ENCODE measurements at regions not wholly inside any gene's neighbourhood (a gene's known extent, or its start where the extent isn't known, plus 50 kb on each side); places are given as distances from the start of the nearest gene placed in this dataset.

- Histone ChIP-seq H3K27ac (ENCODE audit: low read depth, low read length, severe bottlenecking) (no peak overlapping the region), H3K4me1 (ENCODE audit: control insufficient read depth, insufficient read depth, low read length, poor library complexity, severe bottlenecking) (no peaks in the 10 kb centered on the region), H3K36me3 (ENCODE audit: control insufficient read depth, insufficient read depth, low read length) (no peaks in the 10 kb centered on the region), H3K9me3 (ENCODE audit: control insufficient read depth, low read length) (peaks cover 8% of the 10 kb centered on the region), H3K4me3 (ENCODE audit: extremely low read depth, insufficient read depth, low read length, poor library complexity, severe bottlenecking) (no peak overlapping the region)
- whole genome bisulfite sequencing, 2 experiments (ENCODE audit: insufficient coverage in 2 of 2), result 60 to 85% methylated on average over 1 to 2 of the region's 2 CpGs
These were observed 93.1 kb upstream of the KBTBD8 start for GRCh38 chr3:66904831-66905493.

DNA sequence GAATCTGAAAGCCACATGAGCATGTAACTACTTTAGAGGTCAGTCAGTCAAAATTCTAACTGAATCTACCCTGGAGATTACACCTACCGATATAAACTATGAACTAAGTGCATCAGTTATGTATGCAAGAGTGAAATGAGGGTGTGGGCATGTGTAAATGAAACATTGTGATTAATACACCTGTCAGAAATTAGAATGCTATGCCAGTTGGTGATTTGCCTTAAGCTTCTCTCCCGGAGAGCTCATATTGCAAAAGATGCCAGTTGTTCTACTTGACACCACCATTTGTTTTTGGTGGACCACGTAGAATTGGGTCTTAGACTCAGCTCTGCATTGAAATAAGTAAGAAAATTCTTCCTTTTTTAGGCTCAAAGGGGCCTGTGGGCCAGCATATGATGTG lies 91.0 kb upstream of the KBTBD8 start:
- Histone ChIP-seq H3K36me3 (ENCODE audit: control insufficient read depth, insufficient read depth, low read length) (no peaks in the 10 kb centered on the region), H3K9me3 (ENCODE audit: control insufficient read depth, low read length) (peaks cover 2% of the 10 kb centered on the region), H3K4me1 (ENCODE audit: control insufficient read depth, insufficient read depth, low read length, poor library complexity, severe bottlenecking) (no peaks in the 10 kb centered on the region), H3K27ac (ENCODE audit: low read depth, low read length, severe bottlenecking) (no peak overlapping the region), H3K4me3 (ENCODE audit: extremely low read depth, insufficient read depth, low read length, poor library complexity, severe bottlenecking) (no peak overlapping the region)
- WGBS, 2 experiments (ENCODE audit: insufficient coverage in 2 of 2), result 75 to 86% methylated on average over 2 of the region's 3 CpGs

DNA sequence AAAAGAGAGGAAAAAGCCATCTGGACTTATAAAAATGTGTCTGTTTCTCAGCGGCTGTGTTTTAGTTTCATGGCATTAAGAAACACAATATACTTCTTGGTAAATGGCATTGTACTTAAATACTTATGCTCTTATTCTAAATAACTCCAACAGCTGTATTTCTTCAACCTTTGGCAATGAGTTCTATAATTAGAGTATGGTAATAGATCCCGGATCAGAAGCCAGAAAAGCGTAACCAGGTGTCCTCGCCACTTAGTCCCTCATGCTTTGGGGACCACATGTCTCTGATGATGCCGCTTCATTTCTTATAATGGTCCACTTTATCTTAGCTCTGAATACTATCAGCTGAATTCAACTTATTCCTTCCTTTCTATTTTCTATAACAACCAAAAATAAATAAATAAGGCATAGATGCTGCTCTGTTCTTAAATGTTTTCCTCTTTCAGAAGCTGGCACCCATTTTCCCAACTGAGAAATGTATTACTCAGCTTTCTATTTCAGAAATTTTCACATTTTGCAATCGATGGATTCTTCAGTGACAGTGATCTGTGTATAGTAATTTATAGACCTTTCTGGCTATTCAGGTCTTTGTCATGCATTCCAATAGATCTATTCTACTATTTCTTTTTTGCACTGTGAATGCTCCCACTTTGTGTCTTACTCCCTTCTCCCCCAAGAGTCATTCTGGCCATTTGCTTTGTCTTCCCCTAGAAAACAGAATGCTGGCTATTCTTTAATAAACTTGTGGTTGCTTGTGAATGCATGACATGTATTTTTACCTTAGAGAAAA lies 87.6 kb upstream of the KBTBD8 start:
- Histone ChIP-seq H3K27ac (ENCODE audit: low read depth, low read length, severe bottlenecking) (no peak overlapping the region), H3K36me3 (ENCODE audit: control insufficient read depth, insufficient read depth, low read length) (no peaks in the 10 kb centered on the region), H3K4me3 (ENCODE audit: extremely low read depth, insufficient read depth, low read length, poor library complexity, severe bottlenecking) (no peak overlapping the region), H3K4me1 (ENCODE audit: control insufficient read depth, insufficient read depth, low read length, poor library complexity, severe bottlenecking) (no peaks in the 10 kb centered on the region), H3K9me3 (ENCODE audit: control insufficient read depth, low read length) (peaks cover 8% of the 10 kb centered on the region)
- 88 to 92% methylated on average over 4 of the region's 6 CpGs for WGBS, 2 experiments (ENCODE audit: insufficient coverage in 2 of 2)

DNA sequence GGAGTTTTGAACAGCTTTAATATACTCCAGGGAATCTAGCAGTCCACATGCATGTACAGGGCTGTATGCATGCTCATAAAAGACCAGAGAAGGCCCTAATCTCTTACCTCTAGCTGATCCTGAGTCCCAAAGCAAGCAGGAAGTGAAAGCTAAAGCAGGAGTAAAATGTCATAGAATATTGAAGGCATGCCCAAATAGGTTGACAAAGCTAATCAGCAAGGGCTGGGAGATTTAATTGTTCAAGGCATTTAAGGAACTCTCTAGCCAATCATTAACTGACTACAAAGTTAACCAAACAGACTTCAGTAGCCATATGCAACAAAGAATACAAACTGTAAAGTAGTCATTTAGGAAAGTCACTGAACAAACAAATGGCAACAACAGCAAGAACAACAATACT lies 85.8 kb upstream of the KBTBD8 start:
- Histone ChIP-seq H3K4me1 (ENCODE audit: control insufficient read depth, insufficient read depth, low read length, poor library complexity, severe bottlenecking) (no peaks in the 10 kb centered on the region), H3K9me3 (ENCODE audit: control insufficient read depth, low read length) (peaks cover 8% of the 10 kb centered on the region), H3K27ac (ENCODE audit: low read depth, low read length, severe bottlenecking) (no peak overlapping the region), H3K36me3 (ENCODE audit: control insufficient read depth, insufficient read depth, low read length) (no peaks in the 10 kb centered on the region), H3K4me3 (ENCODE audit: extremely low read depth, insufficient read depth, low read length, poor library complexity, severe bottlenecking) (no peak overlapping the region)

- Histone ChIP-seq H3K4me1 (ENCODE audit: control insufficient read depth, insufficient read depth, low read length, poor library complexity, severe bottlenecking) (peaks cover 2% of the 10 kb centered on the region), H3K9me3 (ENCODE audit: control insufficient read depth, low read length) (no peaks in the 10 kb centered on the region), H3K4me3 (ENCODE audit: extremely low read depth, insufficient read depth, low read length, poor library complexity, severe bottlenecking) (no peak overlapping the region), H3K27ac (ENCODE audit: low read depth, low read length, severe bottlenecking) (no peak overlapping the region), H3K36me3 (ENCODE audit: control insufficient read depth, insufficient read depth, low read length) (no peaks in the 10 kb centered on the region)
- 94 to 100% methylated on average over 2 of the region's 2 CpGs for WGBS, 2 experiments (ENCODE audit: insufficient coverage in 2 of 2)
These were observed 76.0 kb upstream of the KBTBD8 start for GRCh38 chr3:66922058-66922457.

GRCh38 chr3:66923969-66924368 lies 74.1 kb upstream of the KBTBD8 start:
- peaks cover 2% of the 10 kb centered on the region for H3K4me1 ChIP-seq (ENCODE audit: control insufficient read depth, insufficient read depth, low read length, poor library complexity, severe bottlenecking)
- no peaks in the 10 kb centered on the region for H3K36me3 ChIP-seq (ENCODE audit: control insufficient read depth, insufficient read depth, low read length)
- H3K27ac ChIP-seq (ENCODE audit: low read depth, low read length, severe bottlenecking), result no peak overlapping the region
- H3K9me3 ChIP-seq (ENCODE audit: control insufficient read depth, low read length), result no peaks in the 10 kb centered on the region
- no peak overlapping the region for H3K4me3 ChIP-seq (ENCODE audit: extremely low read depth, insufficient read depth, low read length, poor library complexity, severe bottlenecking)

DNA sequence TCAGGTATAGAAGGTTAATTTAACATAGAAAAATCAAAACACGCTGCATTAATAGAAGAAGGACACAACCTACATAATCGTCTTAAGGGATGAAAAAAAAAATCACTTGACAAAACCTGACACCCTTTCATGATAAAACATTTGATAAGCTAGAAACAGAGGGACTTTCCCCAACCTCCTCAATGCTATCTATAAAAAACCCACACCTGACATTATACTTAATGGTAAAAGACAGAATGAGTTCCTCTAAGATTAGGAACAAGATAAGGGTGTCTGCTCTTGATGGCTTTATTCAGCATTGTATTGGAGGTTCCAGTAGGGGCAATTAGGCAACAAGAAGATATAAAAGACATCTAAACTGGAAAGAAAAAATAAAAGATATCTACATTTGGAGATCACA lies 69.9 kb upstream of the KBTBD8 start:
- WGBS, 2 experiments (ENCODE audit: insufficient coverage in 2 of 2), result no CpG with 5 or more reads among the region's 2 CpGs
- H3K27ac ChIP-seq (ENCODE audit: low read depth, low read length, severe bottlenecking), result no peak overlapping the region
- H3K36me3 ChIP-seq (ENCODE audit: control insufficient read depth, insufficient read depth, low read length), result no peaks in the 10 kb centered on the region
- no peaks in the 10 kb centered on the region for H3K9me3 ChIP-seq (ENCODE audit: control insufficient read depth, low read length)
- no peak overlapping the region for H3K4me3 ChIP-seq (ENCODE audit: extremely low read depth, insufficient read depth, low read length, poor library complexity, severe bottlenecking)
- H3K4me1 ChIP-seq (ENCODE audit: control insufficient read depth, insufficient read depth, low read length, poor library complexity, severe bottlenecking), result peaks cover 2% of the 10 kb centered on the region

GRCh38 chr3:66931291-66931690 lies 66.8 kb upstream of the KBTBD8 start:
- H3K4me1 ChIP-seq (ENCODE audit: control insufficient read depth, insufficient read depth, low read length, poor library complexity, severe bottlenecking), result no peaks in the 10 kb centered on the region
- H3K9me3 ChIP-seq (ENCODE audit: control insufficient read depth, low read length), result no peaks in the 10 kb centered on the region
- 22 to 39% methylated on average over 1 to 5 of the region's 5 CpGs for WGBS, 2 experiments (ENCODE audit: insufficient coverage in 2 of 2)
- H3K36me3 ChIP-seq (ENCODE audit: control insufficient read depth, insufficient read depth, low read length), result no peaks in the 10 kb centered on the region
- H3K4me3 ChIP-seq (ENCODE audit: extremely low read depth, insufficient read depth, low read length, poor library complexity, severe bottlenecking), result no peak overlapping the region
- H3K27ac ChIP-seq (ENCODE audit: low read depth, low read length, severe bottlenecking), result no peak overlapping the region

GRCh38 chr3:66931699-66932098 lies 66.4 kb upstream of the KBTBD8 start:
- H3K4me3 ChIP-seq (ENCODE audit: extremely low read depth, insufficient read depth, low read length, poor library complexity, severe bottlenecking), result no peak overlapping the region
- no CpG with 5 or more reads among the region's 1 CpG for WGBS, 2 experiments (ENCODE audit: insufficient coverage in 2 of 2)
- H3K27ac ChIP-seq (ENCODE audit: low read depth, low read length, severe bottlenecking), result no peak overlapping the region
- no peaks in the 10 kb centered on the region for H3K36me3 ChIP-seq (ENCODE audit: control insufficient read depth, insufficient read depth, low read length)
- H3K9me3 ChIP-seq (ENCODE audit: control insufficient read depth, low read length), result no peaks in the 10 kb centered on the region
- no peaks in the 10 kb centered on the region for H3K4me1 ChIP-seq (ENCODE audit: control insufficient read depth, insufficient read depth, low read length, poor library complexity, severe bottlenecking)

DNA sequence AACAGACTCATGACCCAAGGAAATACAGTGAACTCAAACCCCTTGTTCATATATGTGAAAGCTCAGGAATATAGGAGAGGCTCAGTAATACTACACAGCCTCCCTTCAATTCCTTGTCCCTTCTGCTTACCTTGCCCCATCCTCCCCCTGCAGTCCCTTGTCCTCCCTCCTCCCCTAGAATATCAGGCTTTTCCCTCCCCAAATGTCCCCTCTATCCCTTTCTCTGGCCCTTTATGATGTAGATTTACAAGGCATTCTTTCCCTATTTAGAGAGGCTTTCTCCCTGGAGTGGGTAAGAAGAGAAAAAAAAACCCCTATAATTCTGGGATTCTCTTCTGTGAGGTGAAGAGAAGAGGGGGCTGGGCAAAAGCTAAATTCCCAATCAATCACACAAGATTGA lies 64.9 kb upstream of the KBTBD8 start:
- Histone ChIP-seq H3K36me3 (ENCODE audit: control insufficient read depth, insufficient read depth, low read length) (no peaks in the 10 kb centered on the region), H3K9me3 (ENCODE audit: control insufficient read depth, low read length) (no peaks in the 10 kb centered on the region), H3K4me3 (ENCODE audit: extremely low read depth, insufficient read depth, low read length, poor library complexity, severe bottlenecking) (no peak overlapping the region), H3K4me1 (ENCODE audit: control insufficient read depth, insufficient read depth, low read length, poor library complexity, severe bottlenecking) (no peaks in the 10 kb centered on the region), H3K27ac (ENCODE audit: low read depth, low read length, severe bottlenecking) (no peak overlapping the region)

GRCh38 chr3:66934041-66934440 lies 64.1 kb upstream of the KBTBD8 start:
- Histone ChIP-seq H3K4me3 (ENCODE audit: extremely low read depth, insufficient read depth, low read length, poor library complexity, severe bottlenecking) (no peak overlapping the region), H3K27ac (ENCODE audit: low read depth, low read length, severe bottlenecking) (no peak overlapping the region), H3K4me1 (ENCODE audit: control insufficient read depth, insufficient read depth, low read length, poor library complexity, severe bottlenecking) (no peaks in the 10 kb centered on the region), H3K9me3 (ENCODE audit: control insufficient read depth, low read length) (no peaks in the 10 kb centered on the region), H3K36me3 (ENCODE audit: control insufficient read depth, insufficient read depth, low read length) (no peaks in the 10 kb centered on the region)
- 100% methylated on average over 1 of the region's 1 CpG; no CpG with 5 or more reads in 1 of the 2 experiments for WGBS, 2 experiments (ENCODE audit: insufficient coverage in 2 of 2)

All from mesodermal cell (in vitro differentiated cells).